ENCODE measurements at regions not wholly inside any gene's neighbourhood (a gene's known extent, or its start where the extent isn't known, plus 50 kb on each side); places are given as distances from the start of the nearest gene placed in this dataset.

DNA sequence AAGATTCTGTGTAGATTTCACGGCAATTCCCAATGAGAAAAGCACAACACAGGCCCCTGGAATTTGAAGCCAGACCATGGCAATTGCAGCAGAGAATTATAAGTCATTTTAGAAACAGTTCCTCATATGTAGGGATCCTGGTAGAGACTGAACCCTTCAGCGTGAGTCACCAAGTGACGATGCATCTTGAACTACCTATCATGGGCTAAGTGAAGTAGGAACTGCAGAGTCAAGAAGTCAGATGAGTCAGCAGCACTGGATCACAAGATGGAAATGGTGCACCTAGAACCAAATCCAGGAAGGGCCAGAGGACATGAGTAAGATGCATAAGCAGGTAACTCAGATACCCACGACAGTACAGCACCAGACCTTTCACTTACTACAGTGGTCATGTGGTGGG, 140.0 kb upstream of the TPK1 start:
- TF ChIP-seq, protein P1, sequence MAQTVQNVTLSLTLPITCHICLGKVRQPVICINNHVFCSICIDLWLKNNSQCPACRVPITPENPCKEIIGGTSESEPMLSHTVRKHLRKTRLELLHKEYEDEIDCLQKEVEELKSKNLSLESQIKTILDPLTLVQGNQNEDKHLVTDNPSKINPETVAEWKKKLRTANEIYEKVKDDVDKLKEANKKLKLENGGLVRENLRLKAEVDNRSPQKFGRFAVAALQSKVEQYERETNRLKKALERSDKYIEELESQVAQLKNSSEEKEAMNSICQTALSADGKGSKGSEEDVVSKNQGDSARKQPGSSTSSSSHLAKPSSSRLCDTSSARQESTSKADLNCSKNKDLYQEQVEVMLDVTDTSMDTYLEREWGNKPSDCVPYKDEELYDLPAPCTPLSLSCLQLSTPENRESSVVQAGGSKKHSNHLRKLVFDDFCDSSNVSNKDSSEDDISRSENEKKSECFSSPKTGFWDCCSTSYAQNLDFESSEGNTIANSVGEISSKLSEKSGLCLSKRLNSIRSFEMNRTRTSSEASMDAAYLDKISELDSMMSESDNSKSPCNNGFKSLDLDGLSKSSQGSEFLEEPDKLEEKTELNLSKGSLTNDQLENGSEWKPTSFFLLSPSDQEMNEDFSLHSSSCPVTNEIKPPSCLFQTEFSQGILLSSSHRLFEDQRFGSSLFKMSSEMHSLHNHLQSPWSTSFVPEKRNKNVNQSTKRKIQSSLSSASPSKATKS (CRISPR knock-in tag; IDR thresholded peaks at IDR 0.05): no peak
- TF ChIP-seq ZNF134 (CRISPR knock-in tag; conservative IDR thresholded peaks at IDR 0.05) (no peak), POLR2AphosphoS5 (IDR thresholded peaks at IDR 0.05; ENCODE audit: control insufficient read depth, insufficient read depth, low read depth, low read length) (no peak), MEIS2 (IDR thresholded peaks at IDR 0.05; ENCODE audit: partially characterized antibody) (no peak), TSHZ1 (CRISPR knock-in tag; IDR thresholded peaks at IDR 0.05) (no peak), ZNF146 (CRISPR knock-in tag; IDR thresholded peaks at IDR 0.05; ENCODE audit: unreplicated experiment) (no peak), ZC3H4 (CRISPR knock-in tag; IDR thresholded peaks at IDR 0.05; ENCODE audit: borderline replicate concordance) (no peak), SMC3 (conservative IDR thresholded peaks at IDR 0.05; ENCODE audit: insufficient read depth, low read depth, low read length) (no peak)
- TF ChIP-seq, protein P2, sequence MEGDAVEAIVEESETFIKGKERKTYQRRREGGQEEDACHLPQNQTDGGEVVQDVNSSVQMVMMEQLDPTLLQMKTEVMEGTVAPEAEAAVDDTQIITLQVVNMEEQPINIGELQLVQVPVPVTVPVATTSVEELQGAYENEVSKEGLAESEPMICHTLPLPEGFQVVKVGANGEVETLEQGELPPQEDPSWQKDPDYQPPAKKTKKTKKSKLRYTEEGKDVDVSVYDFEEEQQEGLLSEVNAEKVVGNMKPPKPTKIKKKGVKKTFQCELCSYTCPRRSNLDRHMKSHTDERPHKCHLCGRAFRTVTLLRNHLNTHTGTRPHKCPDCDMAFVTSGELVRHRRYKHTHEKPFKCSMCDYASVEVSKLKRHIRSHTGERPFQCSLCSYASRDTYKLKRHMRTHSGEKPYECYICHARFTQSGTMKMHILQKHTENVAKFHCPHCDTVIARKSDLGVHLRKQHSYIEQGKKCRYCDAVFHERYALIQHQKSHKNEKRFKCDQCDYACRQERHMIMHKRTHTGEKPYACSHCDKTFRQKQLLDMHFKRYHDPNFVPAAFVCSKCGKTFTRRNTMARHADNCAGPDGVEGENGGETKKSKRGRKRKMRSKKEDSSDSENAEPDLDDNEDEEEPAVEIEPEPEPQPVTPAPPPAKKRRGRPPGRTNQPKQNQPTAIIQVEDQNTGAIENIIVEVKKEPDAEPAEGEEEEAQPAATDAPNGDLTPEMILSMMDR (IDR thresholded peaks at IDR 0.05 in 2 of 3, conservative IDR thresholded peaks at IDR 0.05 in 1 of 3; ENCODE audit: insufficient read depth in 2 of 3, low read depth in 1 of 3, low read length in 3 of 3): no peak
- TF ChIP-seq, protein P3, sequence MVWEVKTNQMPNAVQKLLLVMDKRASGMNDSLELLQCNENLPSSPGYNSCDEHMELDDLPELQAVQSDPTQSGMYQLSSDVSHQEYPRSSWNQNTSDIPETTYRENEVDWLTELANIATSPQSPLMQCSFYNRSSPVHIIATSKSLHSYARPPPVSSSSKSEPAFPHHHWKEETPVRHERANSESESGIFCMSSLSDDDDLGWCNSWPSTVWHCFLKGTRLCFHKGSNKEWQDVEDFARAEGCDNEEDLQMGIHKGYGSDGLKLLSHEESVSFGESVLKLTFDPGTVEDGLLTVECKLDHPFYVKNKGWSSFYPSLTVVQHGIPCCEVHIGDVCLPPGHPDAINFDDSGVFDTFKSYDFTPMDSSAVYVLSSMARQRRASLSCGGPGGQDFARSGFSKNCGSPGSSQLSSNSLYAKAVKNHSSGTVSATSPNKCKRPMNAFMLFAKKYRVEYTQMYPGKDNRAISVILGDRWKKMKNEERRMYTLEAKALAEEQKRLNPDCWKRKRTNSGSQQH (CRISPR knock-in tag; IDR thresholded peaks at IDR 0.05): no peak

Data from K562 (cell line).